GM18498 (cell line): ENCODE measurements at regions not wholly inside any gene's neighbourhood (a gene's known extent, or its start where the extent isn't known, plus 50 kb on each side); places are given as distances from the start of the nearest gene placed in this dataset.
"Not testable (repeated sequence)": the region's sequence is repeated elsewhere in the genome, so short reads cannot be mapped to it uniquely, and the experiment has no call there.

Source experiments
- ATAC-seq: cut with Tn5 transposase; IDR thresholded peaks from one replicate; pipeline ENCODE4 v1.9.1; 2021; ENCODE audit warnings: mild to moderate bottlenecking, moderate library complexity; ENCODE audit not compliant: unreplicated experiment

- ATAC-seq, result no peak
These were observed 129.8 kb upstream of the CHODL start for GRCh38 chr21:18114810-18115209.

- ATAC-seq, result no peak
These were observed 139.8 kb upstream of the CHODL start for GRCh38 chr21:18104802-18105201.

GRCh38 chr21:18096413-18096812 lies 148.2 kb upstream of the CHODL start:
- not testable (repeated sequence) for ATAC-seq

GRCh38 chr21:18089786-18090185 lies 154.8 kb upstream of the CHODL start:
- no peak for ATAC-seq

DNA sequence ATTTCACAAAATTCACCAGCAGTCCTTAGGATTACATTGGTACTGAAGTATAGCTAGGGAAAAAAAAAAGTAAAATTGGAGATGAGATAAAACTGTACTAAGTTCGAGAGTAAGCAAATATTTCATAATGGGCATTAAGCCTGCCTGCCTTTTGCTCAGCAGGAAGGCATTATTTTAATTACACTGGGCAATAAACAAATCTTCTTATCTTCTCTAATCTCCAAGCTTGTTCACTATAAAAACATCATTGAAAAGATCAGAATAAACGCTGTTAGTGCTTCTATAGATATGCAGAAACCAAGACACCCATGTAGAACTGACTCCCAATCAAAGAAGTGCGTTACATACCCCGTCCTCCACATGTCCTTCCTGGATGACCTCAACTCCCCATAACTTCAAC lies 174.2 kb upstream of the CHODL start:
- no peak for ATAC-seq

DNA sequence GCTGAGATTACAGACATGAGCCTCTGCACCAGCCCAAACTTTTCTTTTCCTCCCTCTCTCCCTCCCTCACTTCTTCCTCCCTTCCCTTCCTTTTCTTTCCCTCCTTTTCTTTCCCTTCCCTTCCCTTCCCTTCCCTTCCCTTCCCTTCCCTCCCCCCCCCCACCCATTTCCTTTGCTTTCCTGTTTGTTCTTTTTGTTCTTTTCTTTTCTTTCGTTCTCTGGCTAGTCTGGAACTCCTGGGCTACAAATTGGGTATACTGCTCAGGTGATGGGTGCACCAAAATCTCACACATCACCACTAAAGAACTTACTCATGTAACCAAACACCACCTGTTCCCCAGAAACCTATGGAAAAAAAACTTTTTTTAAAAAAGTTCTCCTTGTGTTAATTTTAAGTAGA lies 174.8 kb upstream of the CHODL start:
- no peak for ATAC-seq

GRCh38 chr21:18060402-18060801 lies 184.2 kb upstream of the CHODL start:
- no peak for ATAC-seq

DNA sequence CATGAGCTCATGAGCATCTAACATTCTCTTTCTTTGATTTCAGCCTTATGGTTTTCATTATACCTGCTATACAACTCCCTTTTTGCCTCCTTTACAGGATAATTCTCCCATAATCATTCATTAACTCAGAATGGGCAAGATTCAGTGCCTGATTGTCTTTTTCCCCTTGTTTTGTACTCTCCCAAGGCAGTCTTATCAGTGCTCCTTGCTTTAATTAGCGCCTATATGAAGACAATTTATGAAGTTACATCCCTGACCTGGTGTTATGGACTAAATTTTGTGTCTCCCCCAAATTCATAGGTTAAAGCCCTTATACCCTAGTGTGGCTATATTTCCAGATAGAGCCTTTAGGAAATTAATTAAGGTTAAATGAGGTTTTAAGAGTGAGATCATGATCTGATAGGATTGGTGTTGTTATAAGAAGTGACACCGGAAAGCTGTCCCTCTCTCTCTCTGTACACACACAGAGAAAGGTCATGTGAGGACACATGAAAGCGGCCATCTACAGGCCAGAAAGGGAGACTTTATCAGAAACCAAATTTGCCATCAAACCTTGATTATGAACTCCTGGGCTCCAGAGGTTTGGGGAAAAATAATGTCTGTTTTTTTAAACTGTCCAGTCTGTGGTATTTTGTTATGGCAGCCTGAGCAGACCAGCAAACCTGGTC lies 185.8 kb upstream of the CHODL start:
- ATAC-seq, result no peak

DNA sequence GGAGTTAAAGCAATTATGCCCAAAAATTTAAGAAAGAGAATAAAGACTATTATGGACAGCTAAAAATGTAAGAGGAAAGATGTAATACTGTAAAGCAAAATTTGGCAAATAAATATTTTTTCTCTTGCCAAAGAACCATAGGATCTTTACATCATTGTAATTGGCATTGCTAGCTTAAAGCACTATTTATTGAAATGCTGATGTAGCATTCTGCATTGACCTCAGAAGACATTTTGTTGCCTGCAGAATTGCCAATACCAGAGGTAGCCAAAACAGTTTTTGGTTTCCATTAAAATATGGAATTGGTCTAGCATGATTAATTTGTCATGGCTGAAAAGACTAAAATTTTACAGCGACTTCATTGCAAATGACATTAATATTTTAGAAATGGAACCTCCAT lies 191.5 kb upstream of the CHODL start:
- no peak for ATAC-seq

GRCh38 chr21:18049461-18049860 lies 195.2 kb upstream of the CHODL start:
- no peak for ATAC-seq

GRCh38 chr21:18041012-18041411 lies 203.6 kb upstream of the CHODL start:
- ATAC-seq, result no peak

DNA sequence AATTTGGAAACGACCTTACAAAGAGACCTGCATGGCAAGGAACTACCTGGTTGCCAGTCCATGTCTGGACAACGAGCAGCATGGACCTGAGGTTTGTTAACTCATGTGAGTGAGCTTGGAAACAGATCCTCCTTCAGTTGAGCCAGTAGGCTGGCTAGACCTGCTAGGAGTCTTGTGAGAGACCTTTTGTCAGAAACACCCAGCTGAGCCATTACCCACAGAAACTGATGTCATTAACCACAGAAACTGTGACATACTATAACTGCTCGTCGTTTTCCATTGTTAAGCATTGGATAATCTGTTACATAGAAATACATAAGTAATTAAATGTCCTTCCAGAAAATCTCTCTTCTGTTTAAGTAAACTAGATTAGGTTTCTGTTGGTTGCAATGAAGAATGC lies 211.1 kb upstream of the C21orf91 start:
- ATAC-seq, result no peak

- ATAC-seq, result no peak
These were observed 207.2 kb upstream of the C21orf91 start for GRCh38 chr21:18026359-18026758.

DNA sequence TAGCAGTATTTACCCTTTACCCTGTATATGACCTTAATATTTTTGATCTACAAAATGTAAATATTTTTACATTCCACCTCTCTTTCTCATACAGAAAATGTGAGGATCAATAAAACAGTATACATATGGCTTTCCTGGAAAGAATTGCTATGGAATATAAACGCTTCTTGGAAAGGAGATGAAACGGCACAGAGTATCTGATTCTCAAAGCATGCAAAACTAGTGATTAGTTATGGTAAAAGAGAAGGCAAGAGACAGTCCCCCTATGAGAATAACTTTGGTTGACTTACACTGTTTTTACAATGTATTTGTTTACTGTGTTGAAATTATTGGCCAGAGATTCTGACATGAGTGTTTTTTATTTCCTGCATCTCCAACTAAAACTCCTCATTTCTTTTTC lies 204.6 kb upstream of the C21orf91 start:
- no peak for ATAC-seq

GRCh38 chr21:18023157-18023556 lies 204.0 kb upstream of the C21orf91 start:
- no peak for ATAC-seq

DNA sequence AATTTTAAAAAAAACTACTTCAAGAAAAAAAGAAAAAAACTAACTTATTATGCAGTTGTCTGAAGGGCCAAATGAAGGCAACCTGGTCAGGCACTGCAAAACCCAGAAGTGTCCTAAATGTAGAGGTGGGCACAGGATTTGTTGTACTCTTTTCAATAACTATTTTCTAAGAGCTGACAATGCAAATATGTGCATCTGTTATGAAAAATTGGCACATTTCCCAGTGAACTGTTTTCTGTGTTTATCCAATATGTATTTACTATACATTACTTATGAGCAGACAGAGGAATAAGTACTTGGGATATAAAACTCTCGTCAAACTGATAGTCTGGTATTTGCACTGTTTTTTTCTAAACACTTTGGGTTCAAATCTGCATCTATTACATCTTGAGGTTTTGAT lies 188.0 kb upstream of the C21orf91 start:
- ATAC-seq, result no peak

GRCh38 chr21:18006691-18007090 lies 187.5 kb upstream of the C21orf91 start:
- no peak for ATAC-seq

- ATAC-seq, result no peak
These were observed 183.2 kb upstream of the C21orf91 start for GRCh38 chr21:18002393-18002792.

- no peak for ATAC-seq
These were observed 182.0 kb upstream of the C21orf91 start for GRCh38 chr21:18000981-18001686.

GRCh38 chr21:17998599-17998998 lies 179.4 kb upstream of the C21orf91 start:
- not testable (repeated sequence) for ATAC-seq

- ATAC-seq, result no peak
These were observed 170.6 kb upstream of the C21orf91 start for GRCh38 chr21:17989780-17990179.

DNA sequence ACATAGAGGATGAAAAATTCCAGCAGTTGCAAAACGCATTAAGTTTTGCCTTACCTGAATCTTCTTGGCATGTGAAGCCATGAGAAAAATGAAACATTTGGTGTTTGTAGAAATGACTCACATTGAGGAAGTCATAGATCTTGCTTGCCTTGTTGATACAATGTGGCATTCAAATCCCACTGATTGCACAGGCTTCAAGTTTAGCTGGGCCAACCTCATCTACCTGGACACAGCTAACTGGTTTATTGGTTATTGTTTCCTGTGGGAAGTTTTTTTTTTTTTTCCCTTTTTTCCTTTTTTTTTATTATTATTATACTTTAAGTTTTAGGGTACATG lies 168.9 kb upstream of the C21orf91 start:
- ATAC-seq, result no peak
